Hematopoietic multipotent progenitor cell (in vitro differentiated cells): ENCODE measurements at regions not wholly inside any gene's neighbourhood (a gene's known extent, or its start where the extent isn't known, plus 50 kb on each side); places are given as distances from the start of the nearest gene placed in this dataset.
"Not testable (repeated sequence)": the region's sequence is repeated elsewhere in the genome, so short reads cannot be mapped to it uniquely, and the experiment has no call there.

Experiments used
- DNase-seq, 3 donors: peaks; one replicate each; pipeline ENCODE4 v3.0.0-alpha.2; 2011 to 2015; ENCODE audit warnings: low read depth in 2 of 3, low spot score in 2 of 3

DNA sequence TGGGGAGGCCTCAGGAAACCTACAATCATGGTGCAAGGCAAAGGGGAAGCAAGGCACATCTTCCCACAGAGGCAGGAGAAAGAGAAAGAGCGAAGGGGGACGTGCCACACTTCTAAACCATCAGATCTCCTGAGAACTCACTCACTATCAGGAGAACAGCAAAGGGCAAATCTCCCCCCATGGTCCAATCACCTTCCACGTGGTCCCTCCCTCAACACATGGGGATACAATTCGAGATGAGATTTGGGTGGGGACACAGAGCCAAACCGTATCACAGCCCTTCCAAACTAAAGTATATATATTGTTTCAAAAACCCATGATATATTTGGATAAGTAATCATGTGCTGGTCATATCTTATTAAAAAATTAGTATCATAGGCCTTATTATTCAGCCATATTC lies 437.6 kb downstream of the KCNJ18 start:
- DNase-seq: not testable (repeated sequence)

DNA sequence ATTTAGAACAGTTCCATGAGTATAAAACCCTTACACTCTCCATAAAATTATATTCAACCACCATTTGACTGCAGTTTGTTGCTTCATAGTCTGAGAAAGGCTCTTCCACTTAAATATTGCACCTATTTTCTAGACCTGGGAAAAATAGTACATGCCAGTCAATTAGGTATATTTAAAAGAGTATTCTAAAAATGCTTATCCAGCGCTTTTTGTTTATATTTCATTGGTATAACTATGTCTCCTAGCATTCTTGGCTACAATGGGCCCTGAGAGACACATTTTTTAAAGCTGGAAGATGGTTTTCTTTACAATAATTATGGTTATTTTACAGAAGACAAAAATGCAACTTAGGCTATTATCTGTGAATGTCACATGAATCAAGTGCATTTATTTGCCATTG lies 439.4 kb downstream of the KCNJ18 start:
- no peak for DNase-seq

DNA sequence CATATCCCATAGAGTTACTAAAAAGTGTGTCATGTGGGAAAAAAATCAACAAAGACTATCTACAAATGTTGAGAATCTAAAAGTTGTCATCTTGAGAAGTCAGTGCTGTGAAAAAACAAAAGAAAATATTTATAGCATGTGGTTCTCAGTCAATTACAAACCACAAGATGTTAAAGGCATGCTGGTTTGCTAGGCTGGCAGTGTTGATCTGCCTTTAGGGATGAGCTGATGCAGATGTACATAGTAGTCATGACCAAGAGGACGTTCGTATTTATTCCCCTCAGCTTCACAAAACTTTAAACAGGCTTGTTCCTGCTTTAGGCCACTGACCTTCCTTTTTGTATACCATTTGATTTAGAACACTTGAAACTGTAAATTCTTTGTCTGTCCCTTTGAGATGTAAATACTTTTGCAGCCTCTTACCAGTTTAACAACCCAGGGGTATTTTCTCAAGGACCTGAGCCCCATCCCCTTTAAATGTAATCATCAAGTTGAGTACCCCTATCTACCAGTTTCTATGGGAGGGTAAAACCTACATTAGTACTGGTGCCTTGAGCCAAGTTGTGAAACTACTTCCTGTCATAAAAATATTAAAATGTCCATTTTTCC lies 446.6 kb downstream of the KCNJ18 start:
- no peak for DNase-seq

- no peak for DNase-seq
Observed at GRCh38 chr17:22142091-22142490, 449.8 kb downstream of the KCNJ18 start.

GRCh38 chr17:22145605-22146178 lies 453.4 kb downstream of the KCNJ18 start:
- no peak for DNase-seq

GRCh38 chr17:22158364-22158763 lies 466.0 kb downstream of the KCNJ18 start:
- no peak for DNase-seq

GRCh38 chr17:22161376-22161775 lies 469.1 kb downstream of the KCNJ18 start:
- DNase-seq: no peak

DNA sequence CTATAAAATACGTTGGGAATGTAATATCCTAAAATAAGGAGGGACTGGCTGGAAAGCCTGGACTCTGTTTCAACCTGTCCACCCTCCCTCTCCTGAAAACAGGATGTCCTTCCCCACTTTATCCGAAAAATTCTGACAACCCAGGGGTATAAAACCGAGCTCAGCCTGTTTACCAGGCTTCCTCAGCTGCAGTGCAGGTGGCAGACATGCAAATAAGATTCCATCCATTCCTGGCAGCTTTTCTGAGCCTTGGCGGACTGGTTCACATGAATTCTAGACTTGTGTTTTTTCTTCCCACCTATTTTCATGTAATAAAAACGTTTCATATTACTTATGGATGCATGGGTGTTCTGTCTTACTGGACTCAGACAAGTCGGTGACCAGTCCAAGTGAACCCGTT lies 479.3 kb downstream of the KCNJ18 start:
- DNase-seq: no peak

- no peak for DNase-seq
Observed at GRCh38 chr17:22193113-22193512, 500.8 kb downstream of the KCNJ18 start.

DNA sequence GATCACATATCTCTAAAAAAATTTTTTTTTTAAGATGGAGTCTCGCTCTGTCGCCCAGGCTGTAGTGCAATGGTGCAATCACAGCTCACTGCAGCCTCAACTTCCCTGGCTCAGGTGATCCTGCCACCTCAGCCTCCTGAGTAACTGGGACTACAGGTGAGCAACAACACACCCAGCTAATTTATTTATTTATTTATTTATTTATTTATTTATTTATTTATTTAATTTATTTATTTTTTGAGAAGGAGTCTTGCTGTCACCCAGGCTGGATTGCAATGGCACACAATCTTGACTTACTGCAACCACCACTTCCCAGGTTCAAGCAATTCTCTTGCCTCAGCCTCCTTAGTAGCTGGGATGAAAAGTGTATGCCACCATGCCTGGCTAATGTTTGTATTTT lies 507.9 kb downstream of the KCNJ18 start:
- not testable (repeated sequence) for DNase-seq

- DNase-seq: no peak
Observed at GRCh38 chr17:22202702-22203101, 510.4 kb downstream of the KCNJ18 start.

- no peak for DNase-seq
Observed at GRCh38 chr17:22203208-22203715, 510.9 kb downstream of the KCNJ18 start.

DNA sequence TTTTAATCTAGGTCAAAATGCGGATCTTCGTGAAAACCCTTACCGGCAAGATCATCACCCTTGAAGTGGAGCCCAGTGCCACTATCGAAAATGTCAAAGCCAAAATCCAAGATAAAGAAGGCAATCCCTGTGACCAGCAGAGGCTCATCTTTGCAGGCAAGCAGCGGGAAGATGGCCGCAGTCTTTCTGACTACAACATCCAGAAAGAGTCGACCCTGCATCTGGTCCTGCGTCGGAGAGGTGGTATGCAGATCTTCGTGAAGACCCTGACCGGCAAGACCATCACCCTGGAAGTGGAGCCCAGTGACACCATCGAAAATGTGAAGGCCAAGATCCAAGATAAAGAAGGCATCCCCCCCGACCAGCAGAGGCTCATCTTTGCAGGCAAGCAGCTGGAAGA lies 511.8 kb downstream of the KCNJ18 start:
- not testable (repeated sequence) for DNase-seq

DNA sequence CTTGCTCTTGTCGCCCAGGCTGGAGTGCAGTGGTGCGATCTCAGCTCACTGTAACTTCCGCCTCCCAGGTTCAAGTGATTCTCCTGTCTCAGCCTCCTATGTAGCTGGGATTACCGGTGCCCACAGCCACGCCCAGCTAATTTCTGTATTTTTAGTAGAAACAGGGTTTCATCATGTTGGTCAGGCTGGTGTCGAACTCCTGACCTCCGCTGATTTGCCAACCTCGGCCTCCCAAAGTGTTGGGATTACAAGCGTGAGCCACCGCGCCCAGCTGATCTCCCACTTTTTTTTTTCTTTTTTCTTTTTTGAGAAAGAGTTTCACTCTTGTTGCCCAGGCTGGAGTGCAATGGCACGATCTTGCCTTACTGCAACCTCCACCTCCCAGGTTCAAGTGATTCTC lies 517.9 kb downstream of the KCNJ18 start:
- DNase-seq: not testable (repeated sequence)

GRCh38 chr17:22213169-22213568 lies 520.8 kb downstream of the KCNJ18 start:
- not testable (repeated sequence) for DNase-seq

DNA sequence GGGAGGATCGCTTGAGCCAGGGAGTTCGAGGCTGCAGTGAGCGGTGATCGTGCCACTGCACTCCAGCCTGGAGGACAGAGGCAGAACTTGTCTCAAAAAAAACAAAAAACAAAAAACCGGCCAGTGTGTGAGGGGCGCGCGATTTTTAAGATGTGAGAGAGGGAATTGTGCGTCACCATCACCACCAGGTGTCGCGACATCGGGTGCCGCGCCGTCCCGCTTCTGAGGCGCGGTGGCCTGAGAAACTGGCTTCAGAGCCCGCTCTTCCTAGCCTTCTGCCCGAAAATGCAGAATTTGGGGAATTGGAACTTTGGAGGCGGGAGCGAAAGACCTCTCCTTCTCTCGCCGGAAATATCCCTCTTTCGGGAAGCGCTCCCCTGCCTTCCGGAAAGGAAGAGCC lies 524.8 kb downstream of the KCNJ18 start:
- no peak for DNase-seq

DNA sequence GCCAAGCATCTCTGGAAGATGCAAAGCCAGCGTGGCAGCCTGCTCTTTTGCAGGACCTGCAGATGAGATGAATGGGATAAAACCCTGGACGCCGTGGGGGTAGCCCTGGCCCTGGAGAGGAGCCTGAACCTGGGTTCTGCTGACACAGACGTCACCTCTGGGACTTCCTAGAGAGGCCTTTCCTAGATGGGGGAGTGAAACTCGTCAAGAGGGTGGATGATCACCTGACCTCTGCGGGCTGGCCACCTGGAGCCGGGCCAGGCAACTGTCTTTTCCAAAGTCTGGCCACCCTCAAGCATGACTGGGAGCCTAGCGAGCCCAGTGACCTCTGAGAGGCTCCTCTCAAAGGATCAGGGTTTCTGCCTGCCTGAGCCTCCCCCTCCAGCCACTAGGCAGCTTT lies 529.0 kb downstream of the KCNJ18 start:
- no peak for DNase-seq

- DNase-seq: not testable (repeated sequence)
Observed at GRCh38 chr17:22226477-22226876, 534.2 kb downstream of the KCNJ18 start.

DNA sequence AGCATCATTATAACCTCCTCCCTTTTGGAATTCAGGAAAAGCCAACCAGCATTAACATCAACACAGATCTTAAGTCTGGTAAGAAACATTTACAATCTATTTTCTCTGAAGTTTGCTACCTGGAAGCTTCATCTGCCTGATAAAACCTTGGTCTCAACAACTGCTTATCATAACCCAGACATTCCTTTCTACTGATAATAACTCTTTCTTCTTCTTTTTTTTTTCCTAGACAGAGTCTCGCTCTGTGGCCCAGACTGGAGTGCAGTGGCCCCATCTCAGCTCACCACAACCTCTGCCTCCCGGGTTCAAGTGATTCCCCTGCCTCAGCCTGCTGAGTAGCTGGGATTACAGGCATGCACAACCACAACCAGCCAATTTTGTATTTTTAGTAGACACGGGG lies 534.6 kb downstream of the KCNJ18 start:
- not testable (repeated sequence) for DNase-seq

- DNase-seq: not testable (repeated sequence)
Observed at GRCh38 chr17:22227699-22228553, 535.6 kb downstream of the KCNJ18 start.

- not testable (repeated sequence) for DNase-seq
Observed at GRCh38 chr17:22229821-22230220, 537.5 kb downstream of the KCNJ18 start.

GRCh38 chr17:22233382-22233781 lies 541.1 kb downstream of the KCNJ18 start:
- no peak for DNase-seq
